Esophagus (tissue), 2 donors: ENCODE measurements at regions not wholly inside any gene's neighbourhood (a gene's known extent, or its start where the extent isn't known, plus 50 kb on each side); places are given as distances from the start of the nearest gene placed in this dataset.
"Not testable (repeated sequence)": the region's sequence is repeated elsewhere in the genome, so short reads cannot be mapped to it uniquely, and the experiment has no call there.

Source experiments
- H3K27ac ChIP-seq, 2 donors: one replicate each; pipeline ENCODE4 v1.5.1; 2013; ENCODE audit warnings: low read depth in 2 of 2, mild to moderate bottlenecking in 2 of 2, inconsistent platforms in 1 of 2, low read length in 1 of 2, moderate library complexity in 1 of 2
- H3K27me3 ChIP-seq, 2 donors: one replicate each; pipeline ENCODE4 v1.6.1; 2013; ENCODE audit warnings: low read length in 2 of 2, control low read depth in 1 of 2, mild to moderate bottlenecking in 1 of 2; ENCODE audit not compliant: insufficient read depth in 2 of 2, control insufficient read depth in 1 of 2
- H3K36me3 ChIP-seq, 2 donors: one replicate each; pipeline ENCODE4 v1.6.1; 2013; ENCODE audit warnings: low read length in 1 of 2; ENCODE audit not compliant: control insufficient read depth in 2 of 2, insufficient read depth in 2 of 2
- H3K4me1 ChIP-seq, 2 donors: one replicate each; pipeline ENCODE4 v1.6.1; 2013; ENCODE audit warnings: low read length in 1 of 2; ENCODE audit not compliant: control insufficient read depth in 2 of 2, insufficient read depth in 2 of 2
- H3K4me3 ChIP-seq, 2 donors: one replicate each; pipeline ENCODE4 v1.5.1; 2013; ENCODE audit warnings: low read length in 2 of 2, mild to moderate bottlenecking in 2 of 2, low read depth in 1 of 2, moderate library complexity in 1 of 2
- H3K9me3 ChIP-seq, 2 donors: one replicate each; pipeline ENCODE4 v1.6.1; 2013; ENCODE audit warnings: mild to moderate bottlenecking in 2 of 2, low read depth in 1 of 2, low read length in 1 of 2, moderate library complexity in 1 of 2; ENCODE audit not compliant: control insufficient read depth in 2 of 2, insufficient read depth in 1 of 2
- WGBS, 2 donors: extraction: QIAGEN DNeasy Blood & Tissue Kit; methylation state at CpG; one replicate each; pipeline ENCODE4 v1.1.7; 2013; 5-methylcytosine and 5-hydroxymethylcytosine counted together
- donor health status: healthy with polysubstance abuse.
- donor health status: Bipolar disorder and iron deficiency.

DNA sequence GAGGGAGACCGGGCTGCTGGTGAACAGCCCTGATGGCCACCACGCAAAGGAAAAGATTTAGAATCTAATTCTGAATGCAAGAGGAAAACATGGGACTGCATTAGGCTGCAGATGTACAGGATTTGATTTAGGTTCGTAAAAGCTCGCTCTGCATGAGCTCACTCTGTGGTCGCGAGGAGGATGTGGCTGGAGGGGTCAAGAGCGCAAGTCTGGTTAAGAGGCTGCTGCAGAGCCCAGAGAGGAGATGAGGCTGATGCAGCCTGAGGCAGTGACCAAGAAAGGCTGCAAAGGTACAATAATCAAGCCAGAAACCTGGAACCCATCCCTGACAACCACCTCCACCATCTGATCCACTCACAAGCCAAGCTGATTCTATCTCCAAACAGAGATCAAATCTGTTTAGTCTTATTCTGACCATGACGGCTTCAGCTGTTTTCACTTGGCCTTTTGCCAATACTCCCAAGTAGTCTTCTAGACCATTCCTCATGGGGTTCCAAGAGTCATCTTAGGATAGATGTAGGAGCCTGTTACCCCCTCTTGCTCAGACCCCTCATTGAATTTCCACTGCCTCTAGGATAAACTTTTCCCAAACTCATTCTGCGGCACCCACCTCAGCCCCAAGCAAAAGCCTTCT lies 58.9 kb upstream of the ARL4C start:
- H3K4me1 ChIP-seq = no peaks in the 10 kb centered on the region
- no peak overlapping the region for H3K27ac ChIP-seq
- no peaks in the 10 kb centered on the region for H3K27me3 ChIP-seq
- 73 to 78% methylated on average over 9 of the region's 9 CpGs for WGBS, 2 donors
- H3K36me3 ChIP-seq = no peaks in the 10 kb centered on the region
- no peak overlapping the region for H3K4me3 ChIP-seq
- no peaks in the 10 kb centered on the region for H3K9me3 ChIP-seq

GRCh38 chr2:234555161-234555560 lies 58.3 kb upstream of the ARL4C start:
- H3K4me1 ChIP-seq = no peaks in the 10 kb centered on the region
- H3K27me3 ChIP-seq = no peaks in the 10 kb centered on the region
- no peaks in the 10 kb centered on the region for H3K36me3 ChIP-seq
- no peak overlapping the region for H3K27ac ChIP-seq
- no peak overlapping the region for H3K4me3 ChIP-seq
- H3K9me3 ChIP-seq = no peaks in the 10 kb centered on the region

DNA sequence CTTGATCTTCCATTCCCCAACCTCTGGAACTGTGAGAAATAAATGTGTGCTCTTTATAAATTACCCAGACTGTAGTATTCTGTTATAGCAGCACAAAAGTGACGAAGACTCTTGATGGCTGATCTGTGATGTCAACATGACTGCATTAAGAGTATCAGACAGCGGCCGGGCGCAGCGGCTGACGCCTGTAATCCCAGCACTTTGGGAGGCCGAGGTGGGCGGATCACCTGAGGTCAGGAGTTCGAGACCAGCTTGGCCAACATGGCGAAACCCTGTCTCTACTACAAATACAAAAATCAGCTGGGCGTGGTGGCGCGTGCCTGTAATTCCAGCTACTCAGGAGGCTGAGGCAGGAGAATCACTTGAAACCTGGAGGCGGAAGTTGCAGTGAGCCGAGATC lies 56.3 kb upstream of the ARL4C start:
- H3K4me1 ChIP-seq, H3K36me3 ChIP-seq, H3K9me3 ChIP-seq, H3K4me3 ChIP-seq, H3K27ac ChIP-seq, H3K27me3 ChIP-seq: not testable (repeated sequence)
- 95 to 97% methylated on average over 15 of the region's 15 CpGs for WGBS, 2 donors

DNA sequence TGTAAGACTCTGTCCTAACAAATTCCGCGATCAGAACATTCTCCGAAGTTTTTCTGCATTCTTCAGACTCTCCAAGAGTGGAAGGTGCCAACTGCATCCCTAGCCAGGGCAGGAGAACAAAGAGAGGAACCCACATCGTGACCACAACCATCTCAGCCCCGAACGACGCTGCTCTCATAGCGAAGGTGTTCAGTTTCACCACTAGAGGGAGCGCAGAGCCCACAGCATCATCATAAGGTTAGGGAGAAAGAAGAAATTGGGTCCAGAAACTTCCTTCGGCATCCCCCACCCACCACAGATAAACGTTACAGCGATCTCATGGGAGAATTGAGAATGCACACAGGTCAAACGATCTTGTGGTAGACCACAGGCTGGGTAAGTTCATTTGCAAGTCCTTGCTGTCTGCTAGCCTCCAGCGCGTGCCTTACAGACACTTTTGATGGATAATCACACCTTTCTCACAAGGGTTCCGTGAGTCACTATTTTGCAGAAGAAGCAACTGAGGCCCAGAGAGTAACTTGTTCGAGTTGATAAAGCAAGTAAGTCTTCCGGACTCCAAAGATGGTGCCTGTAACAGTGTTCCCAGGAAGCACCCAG lies 53.7 kb upstream of the ARL4C start:
- WGBS, 2 donors = 21% methylated on average over 18 of the region's 18 CpGs
- no peaks in the 10 kb centered on the region for H3K4me1 ChIP-seq
- H3K36me3 ChIP-seq = no peaks in the 10 kb centered on the region

DNA sequence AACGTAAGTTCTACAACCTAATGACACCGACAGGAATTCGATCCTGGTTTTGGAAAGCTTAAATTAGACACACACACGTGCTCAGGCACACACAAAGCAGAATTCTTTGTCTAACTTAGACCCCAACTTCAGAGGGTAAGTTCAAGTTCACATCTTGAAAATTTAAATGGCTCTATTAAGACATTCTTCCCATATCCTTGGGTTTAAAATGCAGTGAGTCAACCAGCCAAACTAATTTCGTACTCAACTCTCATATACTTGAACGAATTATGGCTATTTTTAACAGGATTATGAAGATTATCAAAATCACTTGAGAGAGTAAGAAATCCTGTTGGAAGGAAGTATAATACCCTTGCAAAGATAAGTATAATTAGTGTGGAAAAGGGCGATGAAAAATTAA lies 53.2 kb upstream of the ARL4C start:
- 75 to 79% methylated on average over 7 of the region's 7 CpGs for WGBS, 2 donors
- Histone ChIP-seq H3K9me3 (no peaks in the 10 kb centered on the region), H3K36me3 (no peaks in the 10 kb centered on the region), H3K27me3 (no peaks in the 10 kb centered on the region), H3K4me3 (no peak overlapping the region), H3K27ac (no peak overlapping the region), H3K4me1 (no peaks in the 10 kb centered on the region)

More for the DNA sequence above, 53.7 kb upstream of the ARL4C start:
- Histone ChIP-seq H3K27me3 (no peaks in the 10 kb centered on the region), H3K9me3 (no peaks in the 10 kb centered on the region), H3K4me3 (no peak overlapping the region), H3K27ac (no peak overlapping the region)

GRCh38 chr2:234548695-234549420 lies 52.0 kb upstream of the ARL4C start:
- no peaks in the 10 kb centered on the region for H3K36me3 ChIP-seq
- H3K4me3 ChIP-seq = no peak overlapping the region
- H3K27me3 ChIP-seq = no peaks in the 10 kb centered on the region
- no peaks in the 10 kb centered on the region for H3K4me1 ChIP-seq
- H3K9me3 ChIP-seq = no peaks in the 10 kb centered on the region
- no peak overlapping the region for H3K27ac ChIP-seq
- WGBS, 2 donors = 61% methylated on average over 15 of the region's 15 CpGs

DNA sequence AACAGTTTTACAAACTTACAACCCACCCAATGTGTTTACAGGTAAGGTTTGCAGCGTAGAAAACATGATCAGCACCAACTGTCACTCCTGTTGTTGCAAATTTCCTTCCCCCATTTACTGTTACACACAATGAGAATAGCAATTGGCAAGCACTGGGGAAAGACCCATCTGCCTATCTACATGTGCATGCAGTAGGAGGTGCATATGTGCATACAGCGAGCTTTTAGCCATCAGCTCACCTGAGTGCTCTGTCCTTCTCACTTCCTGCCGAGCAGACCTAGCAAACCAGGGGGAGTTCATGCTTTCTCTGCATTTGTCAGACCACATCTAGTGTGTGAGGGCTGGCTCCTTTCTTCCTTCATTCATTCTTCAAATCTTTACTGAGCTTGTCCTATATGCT lies 49.9 kb upstream of the ARL4C start:
- no peaks in the 10 kb centered on the region for H3K9me3 ChIP-seq
- 83 to 94% methylated on average over 3 of the region's 3 CpGs for WGBS, 2 donors
- no peak overlapping the region for H3K4me3 ChIP-seq
- no peaks in the 10 kb centered on the region for H3K4me1 ChIP-seq
- H3K27ac ChIP-seq = no peak overlapping the region
- H3K36me3 ChIP-seq = no peaks in the 10 kb centered on the region
- H3K27me3 ChIP-seq = no peaks in the 10 kb centered on the region
